ENCODE measurements at regions not wholly inside any gene's neighbourhood (a gene's known extent, or its start where the extent isn't known, plus 50 kb on each side); places are given as distances from the start of the nearest gene placed in this dataset.

DNA sequence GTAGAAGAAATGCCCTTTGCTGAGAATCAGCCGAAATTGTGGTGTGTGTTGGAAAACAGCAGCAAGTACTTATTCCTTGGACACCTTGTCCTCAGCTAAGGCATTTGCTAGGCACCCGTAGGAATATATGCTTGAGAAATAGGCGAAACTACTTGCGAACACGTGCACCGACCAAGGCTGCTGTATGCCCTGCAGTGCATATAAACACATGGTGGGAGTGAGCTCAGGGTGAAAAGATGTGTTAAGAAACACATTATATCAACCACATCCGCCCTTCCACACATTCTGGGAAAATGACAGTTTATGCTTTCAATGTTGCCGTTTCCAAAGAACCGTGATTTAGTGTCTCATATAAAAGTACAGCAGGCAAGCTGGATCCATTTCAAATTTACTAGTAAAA lies 199.2 kb downstream of the JCAD start:
- 38 to 40% methylated on average over 9 of the region's 9 CpGs for WGBS, 2 donors
- intact Hi-C loops (cut with DNase I; ENCODE audit: low total_unique reads) = no loop called here
- no peak for DNase-seq (ENCODE audit: low spot score in 2 of 2)
- H3K4me3 ChIP-seq (ENCODE audit: low read depth, poor library complexity, severe bottlenecking) = no peak overlapping the region
- TF ChIP-seq POLR2A (IDR thresholded peaks at IDR 0.05) = no peak
- TF ChIP-seq, protein P1, sequence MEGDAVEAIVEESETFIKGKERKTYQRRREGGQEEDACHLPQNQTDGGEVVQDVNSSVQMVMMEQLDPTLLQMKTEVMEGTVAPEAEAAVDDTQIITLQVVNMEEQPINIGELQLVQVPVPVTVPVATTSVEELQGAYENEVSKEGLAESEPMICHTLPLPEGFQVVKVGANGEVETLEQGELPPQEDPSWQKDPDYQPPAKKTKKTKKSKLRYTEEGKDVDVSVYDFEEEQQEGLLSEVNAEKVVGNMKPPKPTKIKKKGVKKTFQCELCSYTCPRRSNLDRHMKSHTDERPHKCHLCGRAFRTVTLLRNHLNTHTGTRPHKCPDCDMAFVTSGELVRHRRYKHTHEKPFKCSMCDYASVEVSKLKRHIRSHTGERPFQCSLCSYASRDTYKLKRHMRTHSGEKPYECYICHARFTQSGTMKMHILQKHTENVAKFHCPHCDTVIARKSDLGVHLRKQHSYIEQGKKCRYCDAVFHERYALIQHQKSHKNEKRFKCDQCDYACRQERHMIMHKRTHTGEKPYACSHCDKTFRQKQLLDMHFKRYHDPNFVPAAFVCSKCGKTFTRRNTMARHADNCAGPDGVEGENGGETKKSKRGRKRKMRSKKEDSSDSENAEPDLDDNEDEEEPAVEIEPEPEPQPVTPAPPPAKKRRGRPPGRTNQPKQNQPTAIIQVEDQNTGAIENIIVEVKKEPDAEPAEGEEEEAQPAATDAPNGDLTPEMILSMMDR (IDR thresholded peaks at IDR 0.05) = no peak

DNA sequence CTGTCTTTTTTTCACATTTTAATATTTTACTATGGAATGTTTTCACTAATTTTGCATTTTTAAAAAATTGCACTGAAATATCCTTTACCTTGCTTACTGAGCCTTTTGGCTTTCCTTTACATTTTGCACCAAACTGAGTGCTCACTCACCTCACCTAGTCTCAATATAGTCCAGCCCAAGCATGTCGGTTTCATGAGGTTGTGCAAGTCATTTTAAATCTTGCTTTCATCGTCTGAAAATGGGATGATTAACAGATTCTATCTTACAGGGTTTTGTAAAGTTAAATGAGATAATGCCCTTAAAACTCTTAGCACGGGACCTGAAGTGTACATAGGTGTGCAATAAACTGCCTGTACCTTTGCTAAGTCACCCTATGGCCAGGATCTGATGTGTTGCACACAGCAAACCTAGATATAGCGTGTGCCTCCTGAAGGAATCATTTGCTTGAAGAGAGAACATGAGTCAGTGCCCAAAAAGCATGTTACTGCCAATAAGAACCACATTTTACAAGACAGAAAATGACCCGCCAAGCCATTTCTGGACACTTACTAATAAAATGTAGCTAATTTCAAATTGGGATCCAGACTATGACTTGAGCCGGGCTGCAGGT lies 199.8 kb downstream of the JCAD start:
- H3K4me3 ChIP-seq (ENCODE audit: low read depth, poor library complexity, severe bottlenecking) = no peak overlapping the region
- TF ChIP-seq POLR2A (IDR thresholded peaks at IDR 0.05) = no peak
- TF ChIP-seq, protein P1 (IDR thresholded peaks at IDR 0.05) = no peak
- no peak for DNase-seq (ENCODE audit: low spot score in 2 of 2)
- intact Hi-C loops (cut with DNase I; ENCODE audit: low total_unique reads) = no loop called here
- 39 to 41% methylated on average over 6 of the region's 6 CpGs for WGBS, 2 donors

DNA sequence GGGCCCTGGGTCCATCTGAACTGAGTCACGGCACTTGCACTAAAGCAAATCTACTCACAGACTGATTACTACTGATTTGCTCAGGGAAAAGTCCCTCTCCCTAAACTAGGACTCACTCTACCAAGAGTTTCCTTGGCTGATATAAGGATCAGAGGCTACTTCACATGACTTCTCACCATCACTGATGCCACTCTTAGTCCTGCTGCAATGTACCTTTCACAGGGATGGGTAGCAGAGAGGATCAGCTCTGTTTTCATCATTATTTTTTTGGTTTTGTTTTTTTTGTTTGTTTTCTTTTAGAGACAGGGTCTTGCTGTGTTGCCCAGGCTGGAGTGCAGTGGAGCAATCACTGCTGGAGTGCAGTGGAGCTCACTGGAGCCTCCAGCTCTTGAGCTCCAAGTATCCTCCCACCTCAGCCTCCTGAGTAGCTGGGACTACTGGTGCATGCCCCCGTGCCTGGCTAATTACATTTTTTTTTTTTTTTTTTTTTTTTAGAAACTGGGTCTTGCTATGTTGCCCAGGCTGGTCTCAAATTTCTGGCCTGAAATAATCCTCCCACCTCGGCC lies 200.6 kb downstream of the JCAD start:
- no peak for DNase-seq (ENCODE audit: low spot score in 2 of 2)
- WGBS, 2 donors = 53 to 58% methylated on average over 3 of the region's 3 CpGs
- no peak overlapping the region for H3K4me3 ChIP-seq (ENCODE audit: low read depth, poor library complexity, severe bottlenecking)
- intact Hi-C loops (cut with DNase I; ENCODE audit: low total_unique reads) = no loop called here
- TF ChIP-seq, protein P1 (IDR thresholded peaks at IDR 0.05) = no peak
- no peak for TF ChIP-seq POLR2A (IDR thresholded peaks at IDR 0.05)

GRCh38 chr10:29857843-29858701 lies 201.3 kb downstream of the JCAD start:
- intact Hi-C loops (cut with DNase I; ENCODE audit: low total_unique reads) = no loop called here
- no peak overlapping the region for H3K4me3 ChIP-seq (ENCODE audit: low read depth, poor library complexity, severe bottlenecking)
- WGBS, 2 donors = 28 to 30% methylated on average over 11 of the region's 11 CpGs
- DNase-seq (ENCODE audit: low spot score in 2 of 2) = peak in 1 of 2 donors; percentile 86
- TF ChIP-seq, protein P1 (IDR thresholded peaks at IDR 0.05) = no peak
- no peak for TF ChIP-seq POLR2A (IDR thresholded peaks at IDR 0.05)

DNA sequence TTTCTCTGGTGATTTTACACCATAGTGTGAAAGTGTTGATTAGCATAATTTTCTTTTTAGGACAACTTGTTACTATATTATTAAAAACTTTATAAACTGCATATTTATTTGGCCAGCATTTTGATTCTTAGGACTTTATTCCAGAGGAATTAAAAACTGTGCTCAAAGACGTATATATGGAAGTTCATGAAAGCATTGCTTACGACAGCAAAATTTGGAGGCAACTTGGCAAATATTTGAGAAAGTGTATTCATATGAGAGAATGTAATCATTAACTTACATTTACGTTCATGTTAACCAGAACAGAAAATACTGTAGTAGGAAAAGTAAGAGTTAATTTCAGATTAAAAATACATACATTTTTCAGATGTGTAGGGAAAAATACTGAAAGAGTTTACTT lies 203.1 kb downstream of the JCAD start:
- TF ChIP-seq, protein P1 (IDR thresholded peaks at IDR 0.05) = no peak
- TF ChIP-seq POLR2A (IDR thresholded peaks at IDR 0.05) = no peak
- H3K4me3 ChIP-seq (ENCODE audit: low read depth, poor library complexity, severe bottlenecking) = no peak overlapping the region
- DNase-seq (ENCODE audit: low spot score in 2 of 2) = no peak
- intact Hi-C loops (cut with DNase I; ENCODE audit: low total_unique reads) = no loop called here
- 91 to 92% methylated on average over 3 of the region's 3 CpGs for WGBS, 2 donors

All from lower leg skin (tissue), 4 donors.